Breast epithelium (tissue), 4 donors: ENCODE measurements at regions not wholly inside any gene's neighbourhood (a gene's known extent, or its start where the extent isn't known, plus 50 kb on each side); places are given as distances from the start of the nearest gene placed in this dataset.

Experiments used
- DNase-seq, 2 donors: peaks; one replicate each; pipeline ENCODE4 v3.0.0-alpha.2; 2019; ENCODE audit warnings: low spot score in 2 of 2
- H3K27ac ChIP-seq, 2 donors: fragments of 200-600 bp; sonication (generic) in 1 of 2; one replicate each; pipeline ENCODE4 v1.5.1; 2016 to 2019; ENCODE audit warnings: mild to moderate bottlenecking in 1 of 2
- H3K27me3 ChIP-seq, 2 donors: fragments of 200-600 bp; sonication (generic) in 1 of 2; one replicate each; pipeline versions ENCODE4 v1.5.1 to v1.6.0; 2017 to 2019; ENCODE audit warnings: control low read depth in 1 of 2, mild to moderate bottlenecking in 1 of 2
- H3K36me3 ChIP-seq: fragments of 200-600 bp; one replicate; pipeline ENCODE4 v1.5.1; 2019
- H3K4me1 ChIP-seq, 2 donors: fragments of 200-600 bp; sonication (generic); one replicate each; pipeline ENCODE4 v1.5.1; 2016 to 2019; ENCODE audit warnings: control low read depth in 1 of 2
- H3K4me3 ChIP-seq, 3 donors: fragments of 200-600 bp; sonication (generic); 1 replicate in 2 of 3; 2 replicates in 1 of 3; pipeline ENCODE4 v1.5.1; 2016 to 2019; ENCODE audit warnings: mild to moderate bottlenecking in 3 of 3, moderate library complexity in 2 of 3
- H3K9me3 ChIP-seq, 2 donors: fragments of 200-600 bp; sonication (generic) in 1 of 2; one replicate each; pipeline ENCODE4 v1.5.1; 2016 to 2019; ENCODE audit warnings: control low read depth in 1 of 2
- CTCF ChIP-seq, 3 donors: fragments of 450-650 bp; IDR thresholded peaks; one replicate each; pipeline ENCODE4 v1.5.1; 2016 to 2017; ENCODE audit warnings: antibody characterized with exemption in 3 of 3, mild to moderate bottlenecking in 3 of 3, moderate library complexity in 3 of 3
- POLR2A ChIP-seq: fragments of 450-650 bp; IDR thresholded peaks from one replicate; pipeline ENCODE4 v1.6.1; 2016; ENCODE audit warnings: antibody characterized with exemption, mild to moderate bottlenecking, moderate library complexity
- POLR2AphosphoS5 ChIP-seq, 3 donors: sonication (generic); formaldehyde crosslinking; IDR thresholded peaks; one replicate each; pipeline ENCODE4 v1.6.1; 2017; ENCODE audit warnings: antibody characterized with exemption in 3 of 3
- intact Hi-C: fragments of 100-400 bp; cut with DNase I; formaldehyde crosslinking; loops from one replicate; pipeline ENCODE4 v1.15.1; 2023; ENCODE audit warnings: low total_unique reads

DNA sequence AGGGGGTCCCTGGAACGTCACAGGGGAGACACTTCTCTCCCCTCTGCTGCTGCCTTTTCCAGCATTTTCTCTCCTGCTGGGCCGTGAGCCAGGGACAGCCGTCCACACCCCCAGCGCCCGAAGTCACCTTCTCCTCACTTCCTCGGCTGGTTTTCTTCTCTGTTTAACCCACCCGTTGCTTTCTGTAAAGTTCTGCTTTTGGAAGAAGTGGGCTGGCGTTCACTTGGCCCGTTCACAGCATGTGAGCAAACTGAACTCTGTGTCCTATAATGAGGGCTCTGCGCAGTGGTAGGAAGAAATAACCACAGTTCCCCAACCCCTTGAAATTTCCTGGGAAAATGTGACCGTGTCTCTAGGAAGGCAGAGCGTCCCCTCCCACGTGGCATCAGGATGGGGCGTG is 187.0 kb upstream of the HDAC4 start:
- Histone ChIP-seq H3K9me3 (no peaks in the 10 kb centered on the region), H3K4me3 (no peak overlapping the region), H3K27ac (no peak overlapping the region), H3K27me3 (peaks cover 0 to 7% of the 10 kb centered on the region in 2 donors), H3K4me1 (no peaks in the 10 kb centered on the region), H3K36me3 (no peaks in the 10 kb centered on the region)
- no peak for TF ChIP-seq POLR2A
- no peak for TF ChIP-seq POLR2AphosphoS5 (IDR thresholded peaks at IDR 0.05)
- intact Hi-C loops = no loop called here
- no peak for DNase-seq

- Histone ChIP-seq H3K27ac (no peak overlapping the region), H3K36me3 (no peaks in the 10 kb centered on the region), H3K4me3 (no peak overlapping the region), H3K4me1 (no peaks in the 10 kb centered on the region), H3K27me3 (peaks cover 0 to 7% of the 10 kb centered on the region in 2 donors), H3K9me3 (no peaks in the 10 kb centered on the region)
- TF ChIP-seq CTCF (IDR thresholded peaks at IDR 0.05) (no peak), POLR2A (no peak), POLR2AphosphoS5 (IDR thresholded peaks at IDR 0.05) (no peak)
- intact Hi-C loops = no loop called here
- DNase-seq = no peak
Observed at GRCh38 chr2:239587311-239587731, 186.5 kb upstream of the HDAC4 start.

- H3K36me3 ChIP-seq = no peaks in the 10 kb centered on the region
- H3K9me3 ChIP-seq = no peaks in the 10 kb centered on the region
- intact Hi-C loops = no loop called here
- TF ChIP-seq CTCF (IDR thresholded peaks at IDR 0.05) (no peak), POLR2A (no peak), POLR2AphosphoS5 (IDR thresholded peaks at IDR 0.05) (no peak)
- H3K4me3 ChIP-seq = no peak overlapping the region
- H3K4me1 ChIP-seq = no peaks in the 10 kb centered on the region
- no peak overlapping the region for H3K27ac ChIP-seq
- no peak for DNase-seq
- H3K27me3 ChIP-seq = peaks cover 0 to 7% of the 10 kb centered on the region in 2 donors
Observed at GRCh38 chr2:239586651-239587310, 186.0 kb upstream of the HDAC4 start.

GRCh38 chr2:239585422-239585821 is 184.6 kb upstream of the HDAC4 start:
- Histone ChIP-seq H3K9me3 (no peaks in the 10 kb centered on the region), H3K36me3 (no peaks in the 10 kb centered on the region), H3K4me3 (no peak overlapping the region), H3K27me3 (peaks cover 0 to 7% of the 10 kb centered on the region in 2 donors), H3K4me1 (no peaks in the 10 kb centered on the region), H3K27ac (no peak overlapping the region)
- DNase-seq = no peak
- TF ChIP-seq POLR2A (no peak), CTCF (IDR thresholded peaks at IDR 0.05) (no peak), POLR2AphosphoS5 (IDR thresholded peaks at IDR 0.05) (no peak)
- intact Hi-C loops = no loop called here

GRCh38 chr2:239584986-239585385 is 184.2 kb upstream of the HDAC4 start:
- intact Hi-C loops = no loop called here
- no peaks in the 10 kb centered on the region for H3K36me3 ChIP-seq
- H3K27ac ChIP-seq = no peak overlapping the region
- no peaks in the 10 kb centered on the region for H3K4me1 ChIP-seq
- H3K27me3 ChIP-seq = peaks cover 0 to 7% of the 10 kb centered on the region in 2 donors
- no peak overlapping the region for H3K4me3 ChIP-seq
- DNase-seq = no peak
- H3K9me3 ChIP-seq = no peaks in the 10 kb centered on the region
- no peak for TF ChIP-seq POLR2AphosphoS5 (IDR thresholded peaks at IDR 0.05)
- TF ChIP-seq CTCF (IDR thresholded peaks at IDR 0.05) = no peak
- TF ChIP-seq POLR2A = no peak
